HG03521 (cell line): ENCODE measurements at regions not wholly inside any gene's neighbourhood (a gene's known extent, or its start where the extent isn't known, plus 50 kb on each side); places are given as distances from the start of the nearest gene placed in this dataset.
"Not testable (repeated sequence)": the region's sequence is repeated elsewhere in the genome, so short reads cannot be mapped to it uniquely, and the experiment has no call there.

Source experiments
- ATAC-seq: cut with Tn5 transposase; IDR thresholded peaks from one replicate; pipeline ENCODE4 v1.9.1; 2021; ENCODE audit warnings: mild to moderate bottlenecking, moderate library complexity; ENCODE audit not compliant: unreplicated experiment

GRCh38 chr2:196276421-196276820 lies 105.0 kb upstream of the STK17B start:
- ATAC-seq = no peak

GRCh38 chr2:196277002-196277401 lies 105.6 kb upstream of the STK17B start:
- no peak for ATAC-seq

GRCh38 chr2:196278491-196278911 lies 107.1 kb upstream of the STK17B start:
- ATAC-seq = no peak

- ATAC-seq = no peak
Observed at GRCh38 chr2:196279541-196279940, 108.2 kb upstream of the STK17B start.

DNA sequence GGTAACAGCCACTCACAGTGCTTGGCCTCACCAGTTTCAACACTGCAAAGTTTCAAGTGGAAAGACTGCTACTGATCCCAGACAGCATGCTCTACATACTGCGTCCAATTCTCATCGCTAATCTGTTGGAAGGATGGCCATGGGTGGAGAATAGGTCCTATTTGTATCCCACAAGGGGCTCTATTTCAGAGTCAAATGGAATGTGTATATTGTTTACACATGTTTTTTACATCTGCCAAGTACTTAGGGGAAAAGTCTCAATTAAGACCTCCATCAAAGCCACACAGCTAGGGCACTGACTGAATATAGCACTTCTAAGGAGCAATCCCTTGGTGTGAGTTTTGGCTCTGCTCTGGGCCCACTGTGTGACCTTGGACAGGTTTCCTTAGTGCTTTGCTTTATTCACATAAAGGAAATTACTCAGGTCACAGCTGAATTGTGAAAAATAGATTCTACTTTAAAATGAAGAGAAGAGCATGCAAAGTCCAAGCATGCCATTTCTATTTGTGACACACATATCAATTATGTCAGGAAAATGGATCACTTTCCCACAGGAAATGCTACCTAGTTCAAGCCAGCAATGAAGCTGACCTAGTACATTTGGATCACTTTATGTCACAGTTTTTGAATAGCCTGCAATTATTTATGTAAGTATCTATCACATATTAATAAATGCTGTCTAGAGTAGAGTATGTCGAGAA lies 112.9 kb upstream of the STK17B start:
- no peak for ATAC-seq

GRCh38 chr2:196284866-196285557 lies 113.6 kb upstream of the STK17B start:
- ATAC-seq = no peak

DNA sequence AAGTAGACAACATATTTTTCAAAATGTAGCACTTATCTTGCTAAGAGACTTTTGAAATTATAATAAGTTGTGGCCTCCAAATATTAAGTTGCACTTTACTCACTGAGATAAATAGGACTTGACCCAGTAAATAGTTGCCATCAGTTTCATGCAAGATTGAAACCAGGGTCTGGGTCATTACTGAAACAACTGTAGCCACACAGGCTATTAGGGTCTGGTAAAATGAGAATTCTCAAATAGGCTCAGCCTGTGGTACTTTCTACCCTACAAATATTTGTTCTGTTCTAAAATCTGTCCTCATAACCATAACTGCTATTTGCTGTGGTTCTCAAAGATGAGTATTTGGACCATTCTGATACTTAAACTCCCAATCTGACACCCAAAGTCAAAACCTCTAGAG lies 115.4 kb upstream of the STK17B start:
- peak; percentile 45 for ATAC-seq

DNA sequence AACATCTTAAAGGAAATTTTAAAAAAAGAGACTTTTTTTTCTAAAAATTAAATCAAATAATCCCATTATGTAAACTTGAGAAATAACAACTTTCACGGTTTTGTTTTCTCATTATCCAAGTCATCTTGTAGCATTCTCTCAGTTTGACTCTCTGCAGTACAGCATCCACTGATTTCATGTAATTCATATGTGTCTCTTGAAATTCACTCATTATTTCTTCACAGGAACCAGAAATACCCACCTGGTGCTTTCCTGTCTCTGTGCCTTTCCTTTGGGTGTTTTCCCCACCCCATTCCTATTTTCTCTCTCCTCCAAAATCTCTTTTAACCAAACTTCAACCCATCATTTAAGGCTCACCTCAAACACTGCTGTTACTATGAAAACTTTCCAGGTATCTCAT lies 116.1 kb upstream of the STK17B start:
- ATAC-seq = no peak

GRCh38 chr2:196288006-196288538 lies 116.7 kb upstream of the STK17B start:
- no peak for ATAC-seq

DNA sequence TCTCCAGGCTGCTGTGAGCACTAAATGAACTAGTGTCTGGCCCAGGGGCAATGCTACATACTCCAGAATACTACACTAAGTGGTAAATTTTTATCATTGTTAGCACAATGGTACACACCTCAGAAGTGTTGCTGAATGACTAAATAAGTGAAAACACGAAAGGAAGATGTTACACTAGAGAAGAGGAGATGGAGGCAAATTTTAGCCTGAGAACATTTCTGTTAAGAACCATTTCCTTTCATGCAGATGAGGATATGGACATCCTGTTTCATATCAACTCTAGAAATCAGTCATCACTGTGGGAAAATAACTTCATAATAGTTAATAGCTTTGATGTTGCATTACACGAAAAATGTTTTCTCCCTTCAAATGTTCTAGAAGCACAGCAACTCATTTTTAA lies 117.6 kb upstream of the STK17B start:
- ATAC-seq = no peak

- no peak for ATAC-seq
Observed at GRCh38 chr2:196290136-196290535, 118.8 kb upstream of the STK17B start.

- no peak for ATAC-seq
Observed at GRCh38 chr2:196290569-196290968, 119.2 kb upstream of the STK17B start.

DNA sequence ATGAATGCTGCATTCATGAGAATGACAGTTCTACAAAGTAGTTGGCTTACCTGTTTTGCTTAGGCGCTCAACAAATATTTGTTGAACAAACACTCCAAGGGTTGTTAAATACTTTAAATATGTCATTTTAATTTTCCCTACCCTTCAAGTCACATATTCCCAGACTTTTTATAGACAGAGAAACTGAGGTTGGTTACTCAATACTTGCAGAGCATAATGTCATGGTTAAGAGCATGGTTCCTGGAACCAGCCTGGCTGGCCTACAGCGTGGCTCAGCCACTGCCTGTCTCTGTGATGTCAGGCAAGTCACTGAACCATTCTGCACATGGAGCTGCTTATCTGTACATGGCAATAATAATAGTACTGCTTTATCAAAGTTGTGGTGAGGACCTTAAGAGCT lies 120.0 kb upstream of the STK17B start:
- no peak for ATAC-seq

DNA sequence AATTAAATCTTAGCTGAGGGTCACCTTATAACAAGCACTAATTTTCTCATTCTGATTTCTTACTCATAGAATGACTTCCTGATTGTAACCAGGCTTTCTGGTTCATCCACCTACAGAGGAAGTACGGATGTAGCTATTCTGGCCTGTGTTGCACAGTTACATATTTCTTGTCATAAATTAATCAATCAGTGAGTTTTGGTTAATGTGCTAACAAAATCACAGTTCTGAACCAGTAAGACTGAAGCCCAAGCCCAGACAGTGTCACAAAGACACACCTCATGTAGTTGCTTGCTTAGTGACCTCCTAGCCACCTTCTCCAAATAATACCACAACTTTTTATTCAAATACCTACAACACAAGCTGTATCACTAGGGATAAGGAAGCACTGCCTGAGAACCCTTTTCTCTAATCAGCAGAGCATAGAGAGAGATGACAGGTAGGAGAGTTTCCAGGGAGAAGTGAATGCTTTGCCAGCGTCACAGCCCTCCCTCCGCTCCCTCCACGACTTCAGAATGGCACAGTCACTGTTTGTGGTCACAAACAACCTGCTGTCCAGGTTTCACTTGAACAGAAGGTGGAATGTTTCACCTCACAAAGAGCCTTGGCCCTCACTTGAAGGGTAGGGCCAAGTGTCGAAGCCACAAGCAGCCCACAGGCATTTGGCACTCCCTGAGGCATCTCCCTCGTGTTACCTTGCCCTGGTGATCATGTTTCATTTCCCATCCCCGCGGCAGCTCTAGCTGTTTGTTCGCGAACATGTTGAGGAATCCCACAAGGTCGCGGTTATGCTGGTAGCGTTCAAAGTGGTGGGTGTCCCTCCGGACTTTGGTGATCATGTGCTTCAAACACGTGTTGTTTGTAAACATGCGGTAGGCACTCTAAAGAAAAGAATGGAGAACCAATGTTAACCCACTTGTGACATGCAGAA lies 120.8 kb upstream of the STK17B start:
- peak; percentile 40 for ATAC-seq

DNA sequence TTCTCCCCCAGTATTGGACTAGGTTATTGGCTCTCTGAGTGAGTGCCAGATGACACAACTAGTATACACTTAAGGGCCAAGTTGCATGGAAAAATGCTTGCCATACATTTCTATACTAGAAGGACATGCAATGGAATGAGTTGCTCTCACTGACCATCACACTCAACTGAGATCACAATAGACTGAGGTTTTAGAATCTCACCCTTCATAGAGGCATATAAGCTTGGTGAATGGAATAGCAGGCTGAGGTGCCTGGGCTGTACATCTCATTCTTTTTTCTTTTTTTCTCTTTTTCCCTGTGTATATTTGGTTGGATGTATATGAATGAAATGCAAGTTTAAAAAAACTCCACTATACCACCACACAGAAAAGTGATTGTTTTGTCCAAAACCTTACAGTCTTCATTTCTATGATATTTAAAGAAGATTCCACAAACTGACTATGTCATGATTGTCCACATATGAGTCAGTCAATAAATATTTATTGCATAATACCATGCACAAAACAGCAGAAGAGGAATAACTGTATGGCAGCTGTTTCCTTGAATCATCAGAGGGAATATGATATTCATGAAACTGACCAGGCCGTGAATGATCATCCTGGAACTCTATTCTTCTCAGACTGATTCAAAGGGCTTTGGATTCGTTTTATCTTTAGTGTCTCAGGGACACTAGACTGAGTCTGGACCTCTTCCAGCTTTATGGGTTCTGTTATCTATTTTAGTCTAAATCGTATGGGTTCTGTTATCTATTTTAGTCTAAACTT lies 122.6 kb upstream of the STK17B start:
- ATAC-seq = no peak

DNA sequence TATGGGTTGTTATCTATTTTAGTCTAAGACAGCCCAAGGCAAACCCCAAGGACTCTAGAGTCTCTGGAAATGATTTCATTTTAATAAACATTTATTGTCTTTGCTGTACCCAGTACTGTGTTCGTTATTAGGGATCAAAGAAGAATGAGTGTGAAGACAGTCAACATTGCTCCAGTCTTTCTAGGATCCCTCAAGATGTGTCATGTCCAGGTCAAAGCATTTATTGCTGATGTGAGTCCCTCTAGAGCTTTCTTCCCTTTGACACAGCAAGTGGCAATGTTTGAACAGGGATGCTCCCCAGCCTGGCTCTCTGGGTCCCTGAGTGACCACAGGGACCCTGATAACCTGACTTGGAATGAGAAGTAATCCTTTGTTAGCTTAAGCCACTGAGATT lies 123.1 kb upstream of the STK17B start:
- ATAC-seq = no peak

- no peak for ATAC-seq
Observed at GRCh38 chr2:196295005-196295404, 123.6 kb upstream of the STK17B start.

DNA sequence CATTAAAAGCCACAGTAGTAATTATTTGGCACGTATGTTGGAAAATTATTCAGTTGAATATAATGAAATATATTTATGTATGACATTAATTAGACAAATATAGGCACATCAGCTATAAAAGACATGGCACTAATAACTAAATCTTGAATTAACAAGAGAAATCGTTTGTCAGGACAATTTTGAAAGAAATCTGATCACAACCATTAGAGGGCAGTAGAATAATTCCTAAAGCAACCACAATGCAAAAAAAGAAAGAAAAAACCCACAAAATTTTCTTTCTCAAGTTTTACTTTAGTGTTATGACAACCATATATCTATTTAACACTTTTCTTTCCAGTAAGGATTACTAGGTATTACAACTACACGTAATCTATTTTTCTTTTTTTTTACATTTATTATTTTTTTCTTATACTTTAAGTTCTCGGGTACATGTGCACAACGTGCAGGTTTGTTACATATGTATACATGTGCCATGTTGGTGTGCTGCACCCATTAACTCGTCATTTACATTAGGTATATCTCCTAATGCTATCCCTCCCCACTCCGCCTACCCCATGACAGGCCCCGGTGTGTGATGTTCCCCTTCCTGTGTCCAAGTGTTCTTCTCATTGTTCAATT lies 126.8 kb upstream of the STK17B start:
- not testable (repeated sequence) for ATAC-seq

- ATAC-seq = no peak
Observed at GRCh38 chr2:196307775-196308305, 136.5 kb upstream of the STK17B start.

DNA sequence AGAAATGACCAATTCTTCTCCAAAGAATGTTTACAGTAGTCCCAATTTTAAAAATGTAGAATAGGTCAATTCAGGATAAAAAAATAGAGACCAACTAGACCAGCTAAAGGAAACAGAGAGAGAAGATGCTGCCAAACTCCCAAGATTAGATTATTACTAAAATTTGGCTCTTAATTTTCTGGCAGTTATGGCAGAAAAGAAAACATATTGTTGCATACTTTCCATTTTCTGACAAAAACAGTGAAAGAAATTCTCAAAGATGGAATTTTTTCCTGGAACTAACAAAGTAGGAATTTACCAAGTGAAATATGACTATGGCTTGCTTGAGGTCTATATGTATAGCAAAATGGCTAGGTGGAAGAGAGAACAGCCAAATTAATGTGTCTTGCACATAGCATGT lies 138.3 kb upstream of the STK17B start:
- no peak for ATAC-seq
